ENCODE measurements at regions not wholly inside any gene's neighbourhood (a gene's known extent, or its start where the extent isn't known, plus 50 kb on each side); places are given as distances from the start of the nearest gene placed in this dataset.

DNA sequence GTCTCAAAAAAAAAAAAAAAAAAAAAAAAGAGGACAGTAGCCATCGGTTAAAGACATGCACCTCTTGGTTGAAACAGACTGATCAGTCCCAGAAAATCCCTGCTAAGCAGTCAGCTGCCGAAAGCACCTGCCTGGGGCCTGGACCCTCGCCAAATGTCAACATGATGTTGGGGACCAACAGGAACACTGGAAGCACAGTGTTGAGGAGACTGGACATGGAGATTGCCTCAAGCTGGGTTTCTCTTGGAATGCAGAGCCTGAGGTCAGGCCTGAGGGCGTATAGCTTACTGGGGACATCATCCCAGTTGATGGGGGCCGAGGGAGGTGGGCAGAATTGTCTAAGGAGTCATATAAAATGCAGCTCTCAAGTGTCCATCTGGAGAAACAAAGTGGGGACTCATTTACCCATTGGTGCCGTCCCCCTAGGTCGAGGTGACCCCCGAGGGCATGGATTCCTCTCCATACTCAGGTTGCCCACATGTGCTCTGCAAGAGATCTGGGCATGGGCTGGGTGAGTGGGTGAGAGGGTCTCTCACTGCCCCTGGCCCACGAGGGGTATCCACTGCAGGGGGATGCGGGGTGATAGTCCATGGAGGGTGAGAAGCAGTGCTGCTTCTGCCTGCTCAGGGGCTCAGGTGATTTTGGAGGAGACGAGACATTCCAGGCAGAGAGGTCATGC is 164.5 kb downstream of the URI1 start:
- ChIA-PET POLR2A (no interaction called here), CTCF (no interaction called here), SMC1A (ENCODE audit: uncharacterized antibody, unreplicated experiment) (no interaction called here), RAD21 (ENCODE audit: unreplicated experiment) (interaction anchor here (0.6 to 0.9 kb wide), 2 partner anchors 77 to 416 kb away, joined by 3 read pairs; no protein-coding TSS in a partner anchor)
- intact Hi-C loops (cut with micrococcal nuclease; ENCODE audit: unreplicated experiment), result no loop called here
- Histone ChIP-seq H3K27me3 (replicated peaks in 1 of 2; ENCODE audit: control insufficient read depth in 2 of 2, insufficient read depth in 2 of 2, low read length in 1 of 2) (no peaks in the 10 kb centered on the region), H3K4me3 (no peak overlapping the region), H3K4me1 (ENCODE audit: control insufficient read depth, insufficient read depth, low read length) (no peaks in the 10 kb centered on the region), H3K4me2 (ENCODE audit: control insufficient read depth, insufficient read depth) (no peak overlapping the region), H2AFZ (ENCODE audit: control insufficient read depth, low read depth, low read length) (no peak overlapping the region), H3K9ac (ENCODE audit: control insufficient read depth, insufficient read depth, low read length) (no peak overlapping the region), H3K36me3 (ENCODE audit: control insufficient read depth in 2 of 2, insufficient read depth in 2 of 2, low read length in 1 of 2) (no peaks in the 10 kb centered on the region), H4K20me1 (ENCODE audit: control insufficient read depth, insufficient read depth) (no peaks in the 10 kb centered on the region), H3K79me2 (ENCODE audit: control insufficient read depth, insufficient read depth, low read length) (no peaks in the 10 kb centered on the region), H3K27ac (ENCODE audit: control insufficient read depth, insufficient read depth) (no peak overlapping the region), H3K9me3 (replicated peaks; ENCODE audit: control insufficient read depth, insufficient read depth, low read length) (no peaks in the 10 kb centered on the region; the same call in 2 of the 3 replicates)
- no peak for TF ChIP-seq HCFC1 (IDR thresholded peaks at IDR 0.05; ENCODE audit: low read length)
- TF ChIP-seq, protein P1, sequence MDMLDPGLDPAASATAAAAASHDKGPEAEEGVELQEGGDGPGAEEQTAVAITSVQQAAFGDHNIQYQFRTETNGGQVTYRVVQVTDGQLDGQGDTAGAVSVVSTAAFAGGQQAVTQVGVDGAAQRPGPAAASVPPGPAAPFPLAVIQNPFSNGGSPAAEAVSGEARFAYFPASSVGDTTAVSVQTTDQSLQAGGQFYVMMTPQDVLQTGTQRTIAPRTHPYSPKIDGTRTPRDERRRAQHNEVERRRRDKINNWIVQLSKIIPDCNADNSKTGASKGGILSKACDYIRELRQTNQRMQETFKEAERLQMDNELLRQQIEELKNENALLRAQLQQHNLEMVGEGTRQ (IDR thresholded peaks at IDR 0.05; ENCODE audit: borderline replicate concordance, low read depth, low read length), result no peak
- TF ChIP-seq, protein P2, sequence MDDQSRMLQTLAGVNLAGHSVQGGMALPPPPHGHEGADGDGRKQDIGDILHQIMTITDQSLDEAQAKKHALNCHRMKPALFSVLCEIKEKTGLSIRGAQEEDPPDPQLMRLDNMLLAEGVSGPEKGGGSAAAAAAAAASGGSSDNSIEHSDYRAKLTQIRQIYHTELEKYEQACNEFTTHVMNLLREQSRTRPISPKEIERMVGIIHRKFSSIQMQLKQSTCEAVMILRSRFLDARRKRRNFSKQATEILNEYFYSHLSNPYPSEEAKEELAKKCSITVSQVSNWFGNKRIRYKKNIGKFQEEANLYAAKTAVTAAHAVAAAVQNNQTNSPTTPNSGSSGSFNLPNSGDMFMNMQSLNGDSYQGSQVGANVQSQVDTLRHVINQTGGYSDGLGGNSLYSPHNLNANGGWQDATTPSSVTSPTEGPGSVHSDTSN (IDR thresholded peaks at IDR 0.05; ENCODE audit: insufficient replicate concordance, low read depth, low read length), result no peak
- no peak for TF ChIP-seq SREBF2 (IDR thresholded peaks at IDR 0.05; ENCODE audit: low read length)
- TF ChIP-seq, protein P3, sequence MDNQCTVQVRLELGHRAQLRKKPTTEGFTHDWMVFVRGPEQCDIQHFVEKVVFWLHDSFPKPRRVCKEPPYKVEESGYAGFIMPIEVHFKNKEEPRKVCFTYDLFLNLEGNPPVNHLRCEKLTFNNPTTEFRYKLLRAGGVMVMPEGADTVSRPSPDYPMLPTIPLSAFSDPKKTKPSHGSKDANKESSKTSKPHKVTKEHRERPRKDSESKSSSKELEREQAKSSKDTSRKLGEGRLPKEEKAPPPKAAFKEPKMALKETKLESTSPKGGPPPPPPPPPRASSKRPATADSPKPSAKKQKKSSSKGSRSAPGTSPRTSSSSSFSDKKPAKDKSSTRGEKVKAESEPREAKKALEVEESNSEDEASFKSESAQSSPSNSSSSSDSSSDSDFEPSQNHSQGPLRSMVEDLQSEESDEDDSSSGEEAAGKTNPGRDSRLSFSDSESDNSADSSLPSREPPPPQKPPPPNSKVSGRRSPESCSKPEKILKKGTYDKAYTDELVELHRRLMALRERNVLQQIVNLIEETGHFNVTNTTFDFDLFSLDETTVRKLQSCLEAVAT (IDR thresholded peaks at IDR 0.05), result no peak
- TF ChIP-seq MEF2B (IDR thresholded peaks at IDR 0.05; ENCODE audit: partially characterized antibody, poor library complexity, severe bottlenecking), result no peak
- TF ChIP-seq HDGF (IDR thresholded peaks at IDR 0.05), result no peak
- TF ChIP-seq MYC (IDR thresholded peaks at IDR 0.05; ENCODE audit: insufficient read depth, insufficient read length, insufficient replicate concordance, low read length, severe bottlenecking), result no peak
- no peak for TF ChIP-seq NFIC (IDR thresholded peaks at IDR 0.05; ENCODE audit: low read depth, low read length)
- no peak for TF ChIP-seq MEF2A (IDR thresholded peaks at IDR 0.05; ENCODE audit: insufficient read depth, low read depth, low read length)
- TF ChIP-seq FOXK2 (IDR thresholded peaks at IDR 0.05), result no peak
- TF ChIP-seq ZSCAN29 (IDR thresholded peaks at IDR 0.05), result no peak
- no peak for TF ChIP-seq RCOR1 (conservative IDR thresholded peaks at IDR 0.05; ENCODE audit: low read depth, low read length)
- TF ChIP-seq KDM1A (IDR thresholded peaks at IDR 0.05; ENCODE audit: borderline replicate concordance), result no peak
- TF ChIP-seq YY1 (IDR thresholded peaks at IDR 0.05; ENCODE audit: low read depth, low read length), result no peak
- TF ChIP-seq SIX5 (IDR thresholded peaks at IDR 0.05; ENCODE audit: low read depth, low read length, severe bottlenecking), result no peak
- TF ChIP-seq, protein P4, sequence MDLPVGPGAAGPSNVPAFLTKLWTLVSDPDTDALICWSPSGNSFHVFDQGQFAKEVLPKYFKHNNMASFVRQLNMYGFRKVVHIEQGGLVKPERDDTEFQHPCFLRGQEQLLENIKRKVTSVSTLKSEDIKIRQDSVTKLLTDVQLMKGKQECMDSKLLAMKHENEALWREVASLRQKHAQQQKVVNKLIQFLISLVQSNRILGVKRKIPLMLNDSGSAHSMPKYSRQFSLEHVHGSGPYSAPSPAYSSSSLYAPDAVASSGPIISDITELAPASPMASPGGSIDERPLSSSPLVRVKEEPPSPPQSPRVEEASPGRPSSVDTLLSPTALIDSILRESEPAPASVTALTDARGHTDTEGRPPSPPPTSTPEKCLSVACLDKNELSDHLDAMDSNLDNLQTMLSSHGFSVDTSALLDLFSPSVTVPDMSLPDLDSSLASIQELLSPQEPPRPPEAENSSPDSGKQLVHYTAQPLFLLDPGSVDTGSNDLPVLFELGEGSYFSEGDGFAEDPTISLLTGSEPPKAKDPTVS (IDR thresholded peaks at IDR 0.05; ENCODE audit: low read depth, low read length), result no peak
- WGBS (ENCODE audit: insufficient coverage, insufficient replicate concordance, low lambda C conversion rate, missing lambda C conversion rate), result 14% methylated on average over 11 of the region's 11 CpGs
- no TSS peak for BruUV-seq (replicated peaks)
- ATAC-seq (no peak), FAIRE-seq (no peak), DNase-seq (ENCODE audit: low read depth, low spot score) (no peak)
- in situ Hi-C loops (cut with MboI), result no loop called here
